Osteoblast (primary cell): ENCODE measurements at regions not wholly inside any gene's neighbourhood (a gene's known extent, or its start where the extent isn't known, plus 50 kb on each side); places are given as distances from the start of the nearest gene placed in this dataset.

ENCODE experiments used
- DNase-seq: peaks from one replicate; pipeline ENCODE4 v3.0.0; 2011; ENCODE audit warnings: low spot score, mixed read lengths; ENCODE audit not compliant: insufficient read length; ENCODE audit errors: missing footprints
- H2AFZ ChIP-seq: 2 replicates; pipeline ENCODE4 v1.6.0; 2011; ENCODE audit warnings: mild to moderate bottlenecking, low read length
- H3K27ac ChIP-seq: 2 replicates; pipeline ENCODE4 v1.5.1; 2011; ENCODE audit warnings: mild to moderate bottlenecking, low read depth, low read length, moderate library complexity
- H3K27me3 ChIP-seq: 2 replicates; pipeline ENCODE4 v1.6.0; 2012; ENCODE audit warnings: mild to moderate bottlenecking, control low read depth, inconsistent platforms, low read length, moderate library complexity; ENCODE audit not compliant: insufficient read depth
- H3K36me3 ChIP-seq: 2 replicates; pipeline ENCODE4 v1.5.1; 2011; ENCODE audit warnings: mild to moderate bottlenecking, low read length, control low read depth, moderate library complexity; ENCODE audit not compliant: insufficient read depth
- H3K4me1 ChIP-seq: 2 replicates; pipeline ENCODE4 v1.5.1; 2011; ENCODE audit warnings: mild to moderate bottlenecking, low read length, control low read depth, moderate library complexity; ENCODE audit not compliant: insufficient read depth
- H3K4me2 ChIP-seq: 2 replicates; pipeline ENCODE4 v1.6.0; 2011; ENCODE audit warnings: mild to moderate bottlenecking, low read length; ENCODE audit not compliant: insufficient read depth
- H3K4me3 ChIP-seq: fragments of 200-600 bp; sonication (generic); 3 replicates; pipeline ENCODE4 v1.5.1; 2012; ENCODE audit warnings: mild to moderate bottlenecking, low read length, inconsistent platforms; ENCODE audit not compliant: insufficient read depth
- H3K79me2 ChIP-seq: 2 replicates; pipeline ENCODE4 v1.6.0; 2012; ENCODE audit warnings: mild to moderate bottlenecking, low read length, control low read depth, inconsistent platforms; ENCODE audit not compliant: insufficient read depth
- H3K9me3 ChIP-seq: 2 replicates; pipeline ENCODE4 v1.5.1; 2011; ENCODE audit warnings: low read depth, low read length, control low read depth
- H4K20me1 ChIP-seq: 2 replicates; pipeline ENCODE4 v1.6.0; 2012; ENCODE audit warnings: mild to moderate bottlenecking, low read length, control low read depth; ENCODE audit not compliant: insufficient read depth
- CTCF ChIP-seq: IDR thresholded peaks from 2 replicates; pipeline ENCODE4 v1.5.1; 2011; ENCODE audit warnings: mild to moderate bottlenecking, low read depth, low read length, moderate library complexity; ENCODE audit errors: extremely low read depth

DNA sequence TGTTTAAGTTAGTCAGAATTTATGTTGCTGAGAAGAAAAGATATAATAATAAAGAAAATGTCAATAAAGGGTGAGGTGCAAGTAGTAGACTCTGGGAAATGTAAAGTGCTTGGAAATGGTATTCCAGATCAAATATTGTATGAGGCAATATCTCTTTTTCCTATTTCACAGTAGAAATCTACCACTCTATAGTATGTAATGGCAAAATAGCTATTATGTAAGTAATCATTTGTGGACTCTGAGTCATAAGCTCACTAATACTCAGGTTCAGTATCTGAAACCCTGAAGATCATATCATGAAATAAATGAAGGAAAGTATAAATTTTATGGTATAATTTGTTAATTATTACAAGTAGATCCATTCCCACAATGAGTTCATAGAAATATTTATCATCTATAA is 322.1 kb downstream of the PYDC2 start:
- no peak overlapping the region for H3K4me2 ChIP-seq
- H3K4me1 ChIP-seq = no peaks in the 10 kb centered on the region
- DNase-seq = no peak
- H4K20me1 ChIP-seq = no peaks in the 10 kb centered on the region
- H3K4me3 ChIP-seq = no peak overlapping the region
- no peaks in the 10 kb centered on the region for H3K27me3 ChIP-seq
- no peaks in the 10 kb centered on the region for H3K36me3 ChIP-seq
- no peak overlapping the region for H3K27ac ChIP-seq
- no peak overlapping the region for H2AFZ ChIP-seq
- H3K9me3 ChIP-seq = no peaks in the 10 kb centered on the region
- TF ChIP-seq CTCF = no peak
- H3K79me2 ChIP-seq = no peaks in the 10 kb centered on the region

- Histone ChIP-seq H3K27ac (no peak overlapping the region), H3K4me3 (no peak overlapping the region), H4K20me1 (no peaks in the 10 kb centered on the region), H3K9me3 (no peaks in the 10 kb centered on the region), H2AFZ (no peak overlapping the region), H3K27me3 (no peaks in the 10 kb centered on the region), H3K4me1 (no peaks in the 10 kb centered on the region), H3K4me2 (no peak overlapping the region), H3K36me3 (no peaks in the 10 kb centered on the region), H3K79me2 (no peaks in the 10 kb centered on the region)
- no peak for TF ChIP-seq CTCF
- no peak for DNase-seq
Observed at GRCh38 chr3:191790934-191791333, 330.0 kb downstream of the PYDC2 start.

DNA sequence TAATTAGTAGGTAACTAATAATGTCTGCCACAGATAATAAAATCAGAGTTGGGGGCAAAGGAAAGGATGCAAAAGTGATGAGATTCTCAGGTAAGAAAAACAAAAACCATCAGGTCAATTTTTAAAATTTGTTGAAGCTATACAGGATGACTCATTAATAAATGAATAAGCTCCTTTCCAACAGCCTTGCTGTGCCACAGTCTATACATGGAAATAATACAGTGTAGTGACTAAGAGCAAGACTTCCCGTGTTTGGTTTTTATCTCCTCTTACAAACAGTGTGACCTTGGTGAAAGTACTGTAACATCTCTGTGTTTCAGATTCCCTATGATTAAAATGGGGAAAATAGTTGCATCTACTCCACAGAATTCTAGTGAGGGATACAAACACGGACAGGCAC is 331.6 kb downstream of the PYDC2 start:
- H3K27ac ChIP-seq = no peak overlapping the region
- TF ChIP-seq CTCF = no peak
- H3K36me3 ChIP-seq = no peaks in the 10 kb centered on the region
- DNase-seq = no peak
- H3K27me3 ChIP-seq = no peaks in the 10 kb centered on the region
- H3K4me3 ChIP-seq = no peak overlapping the region
- no peaks in the 10 kb centered on the region for H3K79me2 ChIP-seq
- H4K20me1 ChIP-seq = no peaks in the 10 kb centered on the region
- no peak overlapping the region for H3K4me2 ChIP-seq
- H2AFZ ChIP-seq = no peak overlapping the region
- H3K9me3 ChIP-seq = no peaks in the 10 kb centered on the region
- no peaks in the 10 kb centered on the region for H3K4me1 ChIP-seq

GRCh38 chr3:191795196-191795595 is 334.2 kb downstream of the PYDC2 start:
- no peaks in the 10 kb centered on the region for H3K79me2 ChIP-seq
- H3K9me3 ChIP-seq = no peaks in the 10 kb centered on the region
- H3K27me3 ChIP-seq = no peaks in the 10 kb centered on the region
- no peak overlapping the region for H2AFZ ChIP-seq
- H3K4me2 ChIP-seq = no peak overlapping the region
- no peak for TF ChIP-seq CTCF
- no peak overlapping the region for H3K27ac ChIP-seq
- H3K36me3 ChIP-seq = no peaks in the 10 kb centered on the region
- no peak for DNase-seq
- H3K4me1 ChIP-seq = no peaks in the 10 kb centered on the region
- H4K20me1 ChIP-seq = no peaks in the 10 kb centered on the region
- H3K4me3 ChIP-seq = no peak overlapping the region
